OCI-LY3 (cell line): ENCODE measurements at regions not wholly inside any gene's neighbourhood (a gene's known extent, or its start where the extent isn't known, plus 50 kb on each side); places are given as distances from the start of the nearest gene placed in this dataset.
"Not testable (repeated sequence)": the region's sequence is repeated elsewhere in the genome, so short reads cannot be mapped to it uniquely, and the experiment has no call there.

Source experiments
- H2AFZ ChIP-seq: fragments of 200-600, 300-600 bp; shearing (Covaris generic); 2 replicates; pipeline ENCODE4 v1.6.0; 2014; ENCODE audit warnings: antibody characterized with exemption, low read depth, low read length
- H3K27ac ChIP-seq: fragments of 200-600, 300-600 bp; sonication (generic); 2 replicates; pipeline ENCODE4 v1.5.1; 2014; ENCODE audit warnings: mild to moderate bottlenecking, low read length, moderate library complexity, mixed read lengths
- H3K27me3 ChIP-seq: fragments of 200-600, 300-600 bp; sonication (generic); 2 replicates; pipeline ENCODE4 v1.6.1; 2014; ENCODE audit warnings: low read depth, low read length, mixed read lengths
- H3K36me3 ChIP-seq: fragments of 200-600, 300-600 bp; sonication (generic); replicated peaks from 2 replicates; pipeline ENCODE3; 2014; ENCODE audit warnings: low read depth, low read length, mixed read lengths
- H3K4me1 ChIP-seq: fragments of 300-600, 200-600 bp; sonication (generic); 2 replicates; pipeline ENCODE4 v1.6.1; 2014; ENCODE audit warnings: low read length, mixed read lengths
- H3K4me2 ChIP-seq: fragments of 200-600, 300-600 bp; sonication (generic); 2 replicates; pipeline ENCODE4 v1.6.1; 2014; ENCODE audit warnings: low read length, mixed read lengths
- H3K4me3 ChIP-seq: fragments of 300-600, 200-600 bp; sonication (generic); 2 replicates; pipeline ENCODE4 v1.5.1; 2014; ENCODE audit warnings: antibody characterized with exemption, mild to moderate bottlenecking, low read length, moderate library complexity
- H3K79me2 ChIP-seq: fragments of 300-600, 200-600 bp; shearing (Covaris generic); 2 replicates; pipeline ENCODE4 v1.6.1; 2014; ENCODE audit warnings: mild to moderate bottlenecking, low read length, mixed read lengths
- H3K9ac ChIP-seq: fragments of 300-600, 200-600 bp; shearing (Covaris generic); 2 replicates; pipeline ENCODE4 v1.6.0; 2014; ENCODE audit warnings: mild to moderate bottlenecking, low read length, moderate library complexity
- H3K9me3 ChIP-seq: fragments of 200-600, 300-600 bp; shearing (Covaris generic); 2 replicates; pipeline ENCODE4 v1.6.1; 2014; ENCODE audit warnings: low read length, mixed read lengths; ENCODE audit not compliant: insufficient read depth
- H4K20me1 ChIP-seq: fragments of 200-600, 300-600 bp; sonication (generic); 2 replicates; pipeline ENCODE4 v1.6.1; 2016; ENCODE audit warnings: low read length, mixed read lengths; ENCODE audit not compliant: insufficient read depth
- EZH2phosphoT487 ChIP-seq: fragments of 200-600 bp; shearing (Covaris generic); IDR thresholded peaks from 2 replicates; pipeline ENCODE4 v1.6.1; 2018; ENCODE audit warnings: antibody characterized with exemption, mixed run types, low read depth
- TF ChIP-seq, protein P1 (sequence below): fragments of 200-600, 300-600 bp; sonication (generic); IDR thresholded peaks from 2 replicates; pipeline ENCODE4 v1.5.1; 2014; ENCODE audit warnings: antibody characterized with exemption, low read length, low read depth

DNA sequence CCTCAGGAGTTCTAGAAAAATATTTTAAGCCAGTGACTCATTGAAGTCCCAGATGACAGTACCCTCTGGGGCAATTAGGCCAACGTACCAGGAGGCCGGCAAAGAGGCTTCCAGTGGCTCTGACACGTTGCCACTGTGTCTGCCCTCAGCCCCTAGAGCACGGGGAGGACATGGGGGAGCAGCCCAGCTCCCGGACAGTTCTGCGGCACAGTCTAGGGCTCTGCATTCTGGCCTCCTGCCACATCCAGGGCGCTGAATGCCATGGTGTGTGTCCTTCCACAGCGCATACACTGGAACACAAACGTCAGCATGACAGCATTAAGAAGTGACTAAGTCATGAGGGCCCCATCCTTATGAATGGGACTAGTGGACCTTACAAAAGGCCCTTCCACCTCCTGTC lies 156.2 kb downstream of the RNASET2 start:
- TF ChIP-seq EZH2phosphoT487: no peak
- TF ChIP-seq, protein P1, sequence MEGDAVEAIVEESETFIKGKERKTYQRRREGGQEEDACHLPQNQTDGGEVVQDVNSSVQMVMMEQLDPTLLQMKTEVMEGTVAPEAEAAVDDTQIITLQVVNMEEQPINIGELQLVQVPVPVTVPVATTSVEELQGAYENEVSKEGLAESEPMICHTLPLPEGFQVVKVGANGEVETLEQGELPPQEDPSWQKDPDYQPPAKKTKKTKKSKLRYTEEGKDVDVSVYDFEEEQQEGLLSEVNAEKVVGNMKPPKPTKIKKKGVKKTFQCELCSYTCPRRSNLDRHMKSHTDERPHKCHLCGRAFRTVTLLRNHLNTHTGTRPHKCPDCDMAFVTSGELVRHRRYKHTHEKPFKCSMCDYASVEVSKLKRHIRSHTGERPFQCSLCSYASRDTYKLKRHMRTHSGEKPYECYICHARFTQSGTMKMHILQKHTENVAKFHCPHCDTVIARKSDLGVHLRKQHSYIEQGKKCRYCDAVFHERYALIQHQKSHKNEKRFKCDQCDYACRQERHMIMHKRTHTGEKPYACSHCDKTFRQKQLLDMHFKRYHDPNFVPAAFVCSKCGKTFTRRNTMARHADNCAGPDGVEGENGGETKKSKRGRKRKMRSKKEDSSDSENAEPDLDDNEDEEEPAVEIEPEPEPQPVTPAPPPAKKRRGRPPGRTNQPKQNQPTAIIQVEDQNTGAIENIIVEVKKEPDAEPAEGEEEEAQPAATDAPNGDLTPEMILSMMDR: no peak
- Histone ChIP-seq H2AFZ (no peak overlapping the region), H4K20me1 (no peaks in the 10 kb centered on the region), H3K36me3 (no peaks in the 10 kb centered on the region), H3K9ac (no peak overlapping the region), H3K4me1 (no peaks in the 10 kb centered on the region), H3K27me3 (peaks cover 6% of the 10 kb centered on the region; the same call in 1 of the 2 replicates), H3K9me3 (no peaks in the 10 kb centered on the region), H3K4me3 (no peak overlapping the region), H3K4me2 (no peak overlapping the region), H3K27ac (no peak overlapping the region), H3K79me2 (no peaks in the 10 kb centered on the region)

DNA sequence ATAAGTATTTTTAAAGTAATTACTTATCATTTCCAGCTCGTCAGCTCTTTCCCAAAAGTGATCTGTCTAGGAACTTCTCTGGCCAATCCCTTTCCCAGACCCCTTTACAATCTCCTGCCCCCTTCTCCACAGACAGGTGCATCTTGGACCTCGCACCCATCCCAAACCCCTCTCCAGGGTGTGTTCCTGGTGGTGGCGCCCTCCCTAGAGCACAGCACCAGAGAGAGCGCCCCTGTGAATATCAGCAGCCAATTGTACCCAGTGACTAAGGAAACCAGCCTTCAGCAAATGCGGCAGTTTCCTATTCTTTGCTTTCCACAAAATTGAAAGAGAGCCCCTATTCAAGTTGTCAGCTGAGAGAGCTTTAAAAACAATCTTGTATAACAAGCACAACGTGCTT lies 157.7 kb downstream of the RNASET2 start:
- Histone ChIP-seq H2AFZ (no peak overlapping the region), H3K27me3 (peaks cover 4% of the 10 kb centered on the region; the same call in 1 of the 2 replicates), H3K36me3 (no peaks in the 10 kb centered on the region), H3K4me3 (no peak overlapping the region), H3K79me2 (no peaks in the 10 kb centered on the region), H3K4me2 (no peak overlapping the region), H3K9ac (no peak overlapping the region), H3K4me1 (no peaks in the 10 kb centered on the region), H3K27ac (no peak overlapping the region), H4K20me1 (no peaks in the 10 kb centered on the region), H3K9me3 (no peaks in the 10 kb centered on the region)
- TF ChIP-seq EZH2phosphoT487: no peak
- TF ChIP-seq, protein P1: no peak

DNA sequence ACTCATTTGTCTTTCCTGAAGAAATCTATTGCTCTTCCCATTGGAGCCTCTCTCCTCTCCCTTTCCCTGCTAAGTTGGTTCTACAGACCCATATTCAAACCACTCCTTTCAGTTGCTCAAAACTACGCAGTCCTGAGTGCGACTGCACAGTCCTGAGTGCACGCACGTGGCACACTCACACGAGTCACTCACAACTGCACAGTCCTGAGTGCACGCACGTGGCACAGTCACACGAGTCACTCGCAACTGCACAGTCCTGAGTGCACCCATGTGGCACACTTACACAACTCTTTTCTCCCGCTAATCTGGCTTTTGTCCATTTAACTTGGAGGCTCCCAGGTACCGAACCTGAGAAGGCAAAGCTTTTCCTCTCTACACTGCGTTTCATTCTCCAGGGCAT lies 159.7 kb downstream of the RNASET2 start:
- TF ChIP-seq EZH2phosphoT487: no peak
- TF ChIP-seq, protein P1: no peak
- Histone ChIP-seq H4K20me1 (no peaks in the 10 kb centered on the region), H3K4me3 (no peak overlapping the region)

DNA sequence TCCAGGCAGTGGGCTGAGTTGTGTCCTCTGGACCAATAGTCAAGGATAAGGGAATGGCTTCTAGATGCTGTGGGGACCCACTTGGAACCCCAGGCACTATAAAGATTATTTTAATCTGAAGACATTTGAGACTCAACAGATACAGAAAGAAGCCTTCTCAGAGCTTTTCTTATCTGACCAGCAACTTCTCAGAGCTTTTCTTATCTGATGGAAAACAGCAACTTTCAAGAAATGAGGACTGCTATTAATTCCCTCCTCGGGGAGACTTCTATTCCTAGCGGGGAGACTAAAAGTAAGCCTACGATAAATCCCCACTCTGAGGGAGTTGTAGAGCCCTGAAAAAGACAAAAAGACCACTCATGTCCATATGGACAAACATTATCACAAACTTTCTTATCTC lies 160.5 kb downstream of the RNASET2 start:
- TF ChIP-seq EZH2phosphoT487: no peak
- TF ChIP-seq, protein P1: no peak
- no peak overlapping the region for H3K4me2 ChIP-seq
- H2AFZ ChIP-seq: no peak overlapping the region
- no peak overlapping the region for H3K4me3 ChIP-seq
- no peaks in the 10 kb centered on the region for H3K36me3 ChIP-seq
- H3K27me3 ChIP-seq: peaks cover 4% of the 10 kb centered on the region; the same call in 1 of the 2 replicates
- H3K27ac ChIP-seq: no peak overlapping the region
- H3K4me1 ChIP-seq: no peaks in the 10 kb centered on the region
- no peaks in the 10 kb centered on the region for H3K9me3 ChIP-seq
- no peaks in the 10 kb centered on the region for H3K79me2 ChIP-seq
- no peak overlapping the region for H3K9ac ChIP-seq
- no peaks in the 10 kb centered on the region for H4K20me1 ChIP-seq

More for the DNA sequence above, 159.7 kb downstream of the RNASET2 start:
- H3K4me1 ChIP-seq: no peaks in the 10 kb centered on the region
- H3K9ac ChIP-seq: no peak overlapping the region
- no peak overlapping the region for H3K27ac ChIP-seq
- no peaks in the 10 kb centered on the region for H3K9me3 ChIP-seq
- no peaks in the 10 kb centered on the region for H3K79me2 ChIP-seq
- H3K36me3 ChIP-seq: no peaks in the 10 kb centered on the region
- no peak overlapping the region for H2AFZ ChIP-seq
- no peak overlapping the region for H3K4me2 ChIP-seq
- peaks cover 4% of the 10 kb centered on the region; the same call in 1 of the 2 replicates for H3K27me3 ChIP-seq

DNA sequence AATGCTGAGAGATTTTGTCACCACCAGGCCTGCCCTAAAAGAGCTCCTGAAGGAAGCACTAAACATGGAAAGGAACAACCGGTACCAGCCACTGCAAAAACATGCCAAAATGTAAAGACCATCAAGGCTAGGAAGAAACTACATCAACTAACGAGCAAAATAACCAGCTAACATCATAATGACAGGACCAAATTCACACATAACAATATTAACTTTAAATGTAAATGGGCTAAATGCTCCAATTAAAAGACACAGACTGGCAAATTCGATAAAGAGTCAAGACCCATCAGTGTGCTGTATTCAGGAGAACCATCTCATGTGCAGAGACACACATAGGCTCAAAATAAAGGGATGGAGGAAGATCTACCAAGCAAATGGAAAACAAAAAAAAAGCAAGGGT lies 163.8 kb upstream of the RPS6KA2 start:
- H4K20me1 ChIP-seq, H3K79me2 ChIP-seq, H2AFZ ChIP-seq, H3K9ac ChIP-seq, H3K4me3 ChIP-seq, H3K27me3 ChIP-seq, H3K4me2 ChIP-seq, H3K9me3 ChIP-seq, H3K36me3 ChIP-seq, H3K4me1 ChIP-seq, H3K27ac ChIP-seq: not testable (repeated sequence)

DNA sequence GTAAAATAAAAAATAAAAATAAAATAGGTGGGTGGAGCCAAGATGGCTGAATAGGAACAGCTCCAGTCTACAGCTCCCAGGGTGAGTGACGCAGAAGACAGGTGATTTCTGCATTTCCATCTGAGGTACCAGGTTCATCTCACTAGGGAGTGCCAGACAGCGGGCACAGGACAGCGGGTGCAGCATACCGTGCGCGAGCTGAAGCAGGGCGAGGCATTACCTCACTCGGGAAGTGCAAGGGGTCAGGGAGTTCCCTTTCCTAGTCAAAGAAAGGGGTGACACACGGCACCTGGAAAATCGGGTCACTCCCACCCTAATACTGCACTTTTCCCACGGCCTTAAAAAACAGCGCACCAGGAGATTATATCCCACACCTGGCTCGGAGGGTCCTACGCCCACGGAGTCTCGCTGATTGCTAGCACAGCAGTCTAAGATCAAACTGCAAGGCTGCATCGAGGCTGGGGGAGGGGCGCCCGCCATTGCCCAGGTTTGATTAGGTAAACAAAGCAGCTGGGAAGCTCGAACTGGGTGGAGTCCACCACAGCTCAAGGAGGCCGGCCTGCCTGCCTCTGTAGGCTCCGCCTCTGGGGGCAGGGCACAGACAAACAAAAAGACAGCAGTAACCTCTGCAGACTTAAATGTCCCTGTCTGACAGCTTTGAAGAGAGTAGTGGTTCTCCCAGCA lies 161.9 kb upstream of the RPS6KA2 start:
- H3K4me1 ChIP-seq, H3K9ac ChIP-seq, H2AFZ ChIP-seq, H3K4me3 ChIP-seq, H3K79me2 ChIP-seq, H3K36me3 ChIP-seq, H3K27me3 ChIP-seq, H4K20me1 ChIP-seq, H3K9me3 ChIP-seq, H3K27ac ChIP-seq, H3K4me2 ChIP-seq: not testable (repeated sequence)
